ENCODE measurements at regions not wholly inside any gene's neighbourhood (a gene's known extent, or its start where the extent isn't known, plus 50 kb on each side); places are given as distances from the start of the nearest gene placed in this dataset.

DNA sequence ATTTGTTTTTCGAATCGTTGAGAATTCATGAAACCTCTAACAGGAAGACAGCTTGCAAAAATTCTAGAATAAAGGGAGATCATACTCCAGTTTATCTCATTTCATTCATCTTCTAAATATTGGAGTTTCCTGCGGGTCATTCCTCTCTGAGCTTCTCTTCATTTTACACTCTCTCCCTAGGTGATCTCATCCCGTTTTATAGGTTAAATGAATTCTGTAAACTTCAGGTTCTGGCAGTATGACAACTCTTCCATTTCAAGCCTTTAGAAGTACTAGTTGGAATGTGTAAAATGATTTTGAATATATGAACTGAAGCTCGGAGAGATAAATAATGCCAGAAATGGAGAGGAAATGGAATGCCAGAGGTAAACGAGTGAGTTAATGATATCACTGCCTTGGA, 312.4 kb downstream of the METTL4 start:
- intact Hi-C loops (cut with DNase I) = no loop called here
- TF ChIP-seq POLR2A (IDR thresholded peaks at IDR 0.05) (no peak), CTCF (IDR thresholded peaks at IDR 0.05) (no peak)
- no peak overlapping the region for H3K4me3 ChIP-seq
- H3K27ac ChIP-seq = no peak overlapping the region
- no peaks in the 10 kb centered on the region for H3K36me3 ChIP-seq
- no peaks in the 10 kb centered on the region for H3K27me3 ChIP-seq
- WGBS, 2 donors = 65 to 66% methylated on average over 6 of the region's 6 CpGs
- H3K9me3 ChIP-seq = no peaks in the 10 kb centered on the region
- H3K4me1 ChIP-seq = no peaks in the 10 kb centered on the region
- DNase-seq = no peak

GRCh38 chr18:2263303-2263890, 307.9 kb downstream of the METTL4 start:
- intact Hi-C loops (cut with DNase I) = no loop called here
- H3K4me3 ChIP-seq = no peak overlapping the region
- 83 to 90% methylated on average over 3 to 4 of the region's 8 CpGs for WGBS, 2 donors
- no peaks in the 10 kb centered on the region for H3K4me1 ChIP-seq
- TF ChIP-seq CTCF (IDR thresholded peaks at IDR 0.05) (no peak), POLR2A (IDR thresholded peaks at IDR 0.05) (no peak)
- H3K27me3 ChIP-seq = no peaks in the 10 kb centered on the region
- H3K9me3 ChIP-seq = no peaks in the 10 kb centered on the region
- no peak for DNase-seq
- no peaks in the 10 kb centered on the region for H3K36me3 ChIP-seq
- no peak overlapping the region for H3K27ac ChIP-seq

DNA sequence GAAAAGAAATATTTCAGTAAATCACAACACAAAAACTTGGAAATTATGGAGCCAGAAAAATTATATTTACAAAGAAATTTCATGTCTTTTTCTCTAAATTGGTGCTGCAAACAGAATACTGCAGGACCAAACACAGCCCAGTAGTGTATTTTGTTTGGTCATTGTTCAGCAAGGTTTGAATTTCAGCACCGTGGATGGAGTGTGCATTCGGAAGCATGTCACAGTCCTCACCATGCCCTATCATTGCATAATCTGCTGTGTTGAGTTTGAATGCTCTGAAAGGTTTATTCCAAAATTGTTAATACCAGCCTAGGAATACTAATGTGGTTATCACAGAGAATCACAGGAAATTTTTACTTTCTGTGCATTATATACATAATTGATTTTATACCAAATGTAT, 296.7 kb downstream of the METTL4 start:
- Histone ChIP-seq H3K9me3 (no peaks in the 10 kb centered on the region), H3K36me3 (no peaks in the 10 kb centered on the region), H3K27ac (no peak overlapping the region), H3K4me1 (no peaks in the 10 kb centered on the region), H3K4me3 (no peak overlapping the region), H3K27me3 (no peaks in the 10 kb centered on the region)
- TF ChIP-seq POLR2A (IDR thresholded peaks at IDR 0.05) (no peak), CTCF (IDR thresholded peaks at IDR 0.05) (no peak)
- intact Hi-C loops (cut with DNase I) = no loop called here
- 60 to 73% methylated on average over 2 of the region's 2 CpGs for WGBS, 2 donors
- DNase-seq = no peak

DNA sequence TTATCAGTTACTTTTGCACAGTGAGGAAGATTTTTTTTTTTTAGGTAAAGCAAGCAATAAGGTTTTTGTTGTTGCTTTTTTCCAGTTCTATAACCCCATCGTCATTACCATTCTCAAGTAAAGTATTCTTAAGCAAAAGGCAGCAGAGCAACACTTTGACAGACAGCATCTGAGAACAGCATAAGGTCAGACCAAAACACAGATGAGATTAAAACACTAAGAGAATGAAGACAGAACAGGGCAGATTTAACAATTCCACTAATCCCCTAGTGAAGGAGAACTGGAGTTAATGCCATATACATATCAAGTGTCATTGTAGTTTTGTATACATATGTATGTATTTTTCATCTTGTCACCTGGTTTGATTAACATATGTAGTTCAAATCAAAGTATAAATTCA, 290.2 kb downstream of the METTL4 start:
- Histone ChIP-seq H3K27ac (no peak overlapping the region), H3K9me3 (no peaks in the 10 kb centered on the region), H3K36me3 (no peaks in the 10 kb centered on the region), H3K27me3 (no peaks in the 10 kb centered on the region), H3K4me3 (no peak overlapping the region), H3K4me1 (no peaks in the 10 kb centered on the region)
- no peak for TF ChIP-seq POLR2A (IDR thresholded peaks at IDR 0.05)
- TF ChIP-seq CTCF (IDR thresholded peaks at IDR 0.05) = no peak
- DNase-seq = no peak
- WGBS, 2 donors = 42 to 67% methylated on average over 1 of the region's 1 CpG
- intact Hi-C loops (cut with DNase I) = no loop called here

DNA sequence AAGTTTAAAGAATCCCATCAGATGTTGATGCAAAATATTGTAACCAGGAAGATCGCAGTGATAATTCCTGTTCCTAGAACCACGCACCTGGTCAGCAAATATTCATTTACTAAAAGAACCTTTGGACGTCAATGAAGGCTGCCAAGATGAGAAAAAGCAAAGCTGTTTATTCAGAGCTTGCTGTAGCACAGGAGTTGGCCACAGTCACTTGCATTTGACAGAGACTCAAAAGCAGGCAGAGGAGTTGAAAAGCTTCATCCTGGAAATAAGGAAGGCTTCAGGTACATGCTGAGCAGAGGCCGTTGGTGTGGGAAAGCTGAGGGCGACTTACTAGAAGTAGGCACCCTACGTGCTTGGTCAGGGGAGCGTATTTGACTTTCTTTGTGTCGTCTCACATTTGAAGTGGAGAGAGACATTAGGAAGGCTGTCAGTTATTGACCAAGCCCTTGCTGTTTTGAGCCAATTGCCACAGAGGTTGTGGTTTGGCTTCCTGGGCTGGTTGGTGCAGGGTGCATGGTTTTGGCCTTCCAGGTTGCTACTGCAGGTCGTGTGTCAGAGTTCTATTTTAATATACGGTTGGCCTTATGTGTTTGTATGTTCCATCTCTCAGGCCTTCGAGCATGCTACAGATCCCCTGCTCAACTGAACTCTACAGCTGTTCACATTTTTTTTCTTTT, 289.6 kb downstream of the METTL4 start:
- no peaks in the 10 kb centered on the region for H3K36me3 ChIP-seq
- WGBS, 2 donors = 66% methylated on average over 11 of the region's 11 CpGs
- H3K9me3 ChIP-seq = no peaks in the 10 kb centered on the region
- H3K4me1 ChIP-seq = no peaks in the 10 kb centered on the region
- no peaks in the 10 kb centered on the region for H3K27me3 ChIP-seq
- DNase-seq = no peak
- TF ChIP-seq POLR2A (IDR thresholded peaks at IDR 0.05) (no peak), CTCF (IDR thresholded peaks at IDR 0.05) (no peak)
- intact Hi-C loops (cut with DNase I) = no loop called here
- H3K4me3 ChIP-seq = no peak overlapping the region
- no peak overlapping the region for H3K27ac ChIP-seq

All from esophagus squamous epithelium (tissue), 5 donors.